K562 (cell line): ENCODE measurements at regions not wholly inside any gene's neighbourhood (a gene's known extent, or its start where the extent isn't known, plus 50 kb on each side); places are given as distances from the start of the nearest gene placed in this dataset.

Experiments used
- ATAC-seq: fragments of 200-7000 bp; cut with Tn5 transposase; 3 replicates; pipeline ENCODE4 v1.9.1; 2020; ENCODE audit warnings: moderate library complexity
- BruUV-seq: library from RNA; stranded (reverse); fragments of 400-500 nt; replicated peaks from 2 replicates; lab custom pipeline; 2021; lab: Mats Ljungman, UMichigan
- CTCF ChIA-PET: fragments of 300-600 bp; formaldehyde crosslinking; extraction: SDS; loops from one replicate; lab custom pipeline; 2021; ENCODE audit warnings: low intra/inter-chr PET ratio; lab: Yijun Ruan, JAX
- POLR2A ChIA-PET: fragments of 300-600, 350-650 bp; sonication (Branson Sonifier 250); formaldehyde crosslinking; extraction: SDS; loops from one replicate; lab custom pipeline; 2021; ENCODE audit warnings: antibody characterized with exemption, inconsistent platforms; lab: Yijun Ruan, JAX
- DNase-seq, 4 experiments: peaks; one replicate each; pipeline versions ENCODE4 v3.0.0 to v3.0.0-alpha.2; 2011 to 2018; ENCODE audit warnings: low spot score in 3 of 4, mixed read lengths in 3 of 4; ENCODE audit errors: extremely low read depth in 1 of 4
- FAIRE-seq: peaks from 2 replicates; lab custom pipeline; 2011; peaks lifted over from hg19 to GRCh38; lab: Jason Lieb, UNC
- H2AFZ ChIP-seq: 2 replicates; pipeline ENCODE4 v1.6.0; 2011; ENCODE audit warnings: low read depth, low read length, control low read depth, inconsistent platforms
- H3K27ac ChIP-seq: fragments of 200-600 bp; 3 replicates; pipeline ENCODE4 v1.8.0; 2011; ENCODE audit warnings: low read depth, mild to moderate bottlenecking, control low read depth, inconsistent platforms, low read length, moderate library complexity, mixed read lengths; ENCODE audit errors: extremely low read depth
- H3K27me3 ChIP-seq, 2 experiments: fragments of 300-600 bp in 1 of 2; 2 replicates in 1 of 2; 3 replicates in 1 of 2; pipeline versions ENCODE4 v1.6.0 to v1.8.0; 2011; ENCODE audit warnings: inconsistent platforms in 2 of 2, low read length in 2 of 2, mild to moderate bottlenecking in 1 of 2, mixed read lengths in 1 of 2, moderate library complexity in 1 of 2; ENCODE audit not compliant: control insufficient read depth in 2 of 2, insufficient read depth in 2 of 2
- H3K36me3 ChIP-seq: fragments of 300-600 bp; 3 replicates; pipeline ENCODE4 v1.8.0; 2011; ENCODE audit warnings: mild to moderate bottlenecking, low read length, inconsistent platforms; ENCODE audit not compliant: control insufficient read depth, insufficient read depth
- H3K4me1 ChIP-seq, 2 experiments: fragments of 200-600 bp in 1 of 2; replicated peaks in 1 of 2; 2 replicates in 1 of 2; 3 replicates in 1 of 2; pipeline versions ENCODE4 v1.5.1 to v1.8.0; 2011; ENCODE audit warnings: inconsistent platforms in 2 of 2, low read length in 2 of 2, mild to moderate bottlenecking in 1 of 2, mixed read lengths in 1 of 2, moderate library complexity in 1 of 2; ENCODE audit not compliant: control insufficient read depth in 2 of 2, insufficient read depth in 2 of 2
- H3K4me2 ChIP-seq: 2 replicates; pipeline ENCODE4 v1.6.1; 2011; ENCODE audit warnings: low read length, control low read depth, inconsistent platforms, mixed read lengths; ENCODE audit not compliant: insufficient read depth
- H3K4me3 ChIP-seq: fragments of 200-600 bp; sonication (generic), shearing (Covaris generic); 2 replicates; pipeline ENCODE4 v1.5.1; 2016; ENCODE audit warnings: control low read depth, inconsistent platforms
- H3K79me2 ChIP-seq: fragments of 200-600 bp; 3 replicates; pipeline ENCODE4 v1.8.0; 2011; ENCODE audit warnings: low read length, inconsistent platforms; ENCODE audit not compliant: control insufficient read depth, insufficient read depth
- H3K9ac ChIP-seq, 2 experiments: 2 replicates each; pipeline versions ENCODE4 v1.6.0 to v1.6.1; 2011; ENCODE audit warnings: low read depth in 2 of 2, low read length in 2 of 2, control low read depth in 1 of 2, inconsistent platforms in 1 of 2, mild to moderate bottlenecking in 1 of 2, mixed read lengths in 1 of 2; ENCODE audit not compliant: insufficient read depth in 1 of 2
- H3K9me1 ChIP-seq: one replicate; pipeline ENCODE4 v1.6.0; 2011; ENCODE audit warnings: inconsistent platforms, mild to moderate bottlenecking, low read length, moderate library complexity; ENCODE audit not compliant: control insufficient read depth, insufficient read depth
- H3K9me3 ChIP-seq: replicated peaks from 2 replicates; pipeline ENCODE4 v1.5.1; 2011; ENCODE audit warnings: low read depth, low read length, inconsistent platforms; ENCODE audit not compliant: control insufficient read depth, insufficient read depth
- H4K20me1 ChIP-seq: replicated peaks from 2 replicates; pipeline ENCODE4 v1.6.1; 2011; ENCODE audit warnings: low read length, inconsistent platforms, mixed read lengths; ENCODE audit not compliant: control insufficient read depth, insufficient read depth
- AFF1 ChIP-seq, 2 experiments: fragments of 450-650 bp; IDR thresholded peaks; 2 replicates each; pipeline ENCODE4 v1.6.1; 2018; ENCODE audit warnings: mild to moderate bottlenecking in 2 of 2, low read depth in 1 of 2; ENCODE audit not compliant: partially characterized antibody in 2 of 2
- ATF4 ChIP-seq: fragments of 450-650 bp; formaldehyde crosslinking; IDR thresholded peaks from 2 replicates; pipeline ENCODE4 v1.4.0; 2022; ENCODE audit warnings: mild to moderate bottlenecking, moderate library complexity
- HDAC3 ChIP-seq: fragments of 450-650 bp; IDR thresholded peaks from 2 replicates; pipeline ENCODE4 v1.6.1; 2018; ENCODE audit warnings: borderline replicate concordance, mild to moderate bottlenecking, moderate library complexity; ENCODE audit not compliant: partially characterized antibody
- HNRNPK ChIP-seq: fragments of 200-400 bp; formaldehyde crosslinking; IDR thresholded peaks from one replicate; pipeline ENCODE4 v1.6.1; 2018; ENCODE audit warnings: mild to moderate bottlenecking, low read depth, low read length; ENCODE audit not compliant: poor library complexity, severe bottlenecking
- HNRNPLL ChIP-seq: fragments of 200-400 bp; formaldehyde crosslinking; IDR thresholded peaks from 2 replicates; pipeline ENCODE4 v1.6.1; 2017; ENCODE audit warnings: low read length, low read depth, mild to moderate bottlenecking; ENCODE audit not compliant: poor library complexity, severe bottlenecking
- PHF8 ChIP-seq: fragments of 200-600 bp; sonication (generic); IDR thresholded peaks from 2 replicates; pipeline ENCODE4 v1.6.1; 2012; ENCODE audit warnings: mixed run types, mild to moderate bottlenecking, inconsistent platforms, low read length, moderate library complexity, borderline replicate concordance
- XRCC5 ChIP-seq: fragments of 200-400 bp; formaldehyde crosslinking; IDR thresholded peaks from 2 replicates; pipeline ENCODE4 v1.6.1; 2017; ENCODE audit warnings: low read depth, mild to moderate bottlenecking, low read length
- ZC3H8 ChIP-seq: fragments of 450-650 bp; IDR thresholded peaks from 2 replicates; pipeline ENCODE4 v1.6.1; 2017
- ZEB2 ChIP-seq: fragments of 450-650 bp; IDR thresholded peaks from 2 replicates; pipeline ENCODE4 v1.6.1; 2016
- ZNF232 ChIP-seq: sonication (generic); formaldehyde crosslinking; IDR thresholded peaks from 2 replicates; pipeline ENCODE4 v1.8.0; 2022; ENCODE audit warnings: mild to moderate bottlenecking, missing genetic modification reagents
- ZNF354B ChIP-seq: fragments of 250-450 bp; sonication (Bioruptor Pico); IDR thresholded peaks from 2 replicates; pipeline ENCODE4 v1.4.0; 2020
- ZNF766 ChIP-seq: fragments of 200-800 bp; sonication (Bioruptor generic); conservative IDR thresholded peaks from 2 replicates; pipeline ENCODE4 v1.6.1; 2016; ENCODE audit warnings: missing genetic modification characterization, missing compliant biosample characterization
- ZNF785 ChIP-seq: fragments of 250-450 bp; sonication (Bioruptor Pico); IDR thresholded peaks from 2 replicates; pipeline ENCODE4 v1.4.0; 2020; ENCODE audit warnings: mild to moderate bottlenecking
- WGBS: fragments of 100-300 bp; shearing (Covaris generic); methylation state at CpG from one replicate; pipeline ENCODE4 v1.1.6; 2016; ENCODE audit warnings: low coverage, mixed read lengths; ENCODE audit not compliant: insufficient coverage; ENCODE audit errors: missing lambda C conversion rate; 5-methylcytosine and 5-hydroxymethylcytosine counted together
- in situ Hi-C: fragments of 300-500 bp; cut with MboI; formaldehyde crosslinking; loops from 4 replicates; pipeline ENCODE4 v1.15.0; 2018; ENCODE audit warnings: inconsistent platforms, mixed read lengths
- intact Hi-C: fragments of 100-400 bp; cut with micrococcal nuclease; formaldehyde crosslinking; loops from 2 replicates; pipeline ENCODE4 v1.14.2; 2022

- no peak for FAIRE-seq
- H3K9me1 ChIP-seq = no peaks in the 10 kb centered on the region
- H4K20me1 ChIP-seq = no peaks in the 10 kb centered on the region
- H3K36me3 ChIP-seq = no peaks in the 10 kb centered on the region
- ATAC-seq = no peak
- no peaks in the 10 kb centered on the region for H3K27me3 ChIP-seq
- DNase-seq = no peak
- in situ Hi-C loops (no loop called here), intact Hi-C loops (no loop called here)
- H3K4me3 ChIP-seq = no peak overlapping the region
- TF ChIP-seq HNRNPK (no peak), PHF8 (no peak)
- peaks cover 0 to 6% of the 10 kb centered on the region in 2 experiments; a peak in 2 of 5 replicates for H3K4me1 ChIP-seq
- no peaks in the 10 kb centered on the region for H3K9me3 ChIP-seq
- ChIA-PET POLR2A (no interaction called here), CTCF (no interaction called here)
- H3K27ac ChIP-seq = no peak overlapping the region
- no peak overlapping the region for H2AFZ ChIP-seq
- no peaks in the 10 kb centered on the region for H3K79me2 ChIP-seq
- H3K4me2 ChIP-seq = no peak overlapping the region
- no peak overlapping the region for H3K9ac ChIP-seq
- BruUV-seq = no TSS peak
These were observed 528.1 kb downstream of the NPIPA7 start for GRCh38 chr16:16907089-16907488.

- no peak for FAIRE-seq
- no peaks in the 10 kb centered on the region for H3K36me3 ChIP-seq
- ChIA-PET CTCF (no interaction called here), POLR2A (no interaction called here)
- H3K27me3 ChIP-seq = no peaks in the 10 kb centered on the region
- H3K9ac ChIP-seq = no peak overlapping the region
- no peak for ATAC-seq
- no peak for DNase-seq
- no peaks in the 10 kb centered on the region for H4K20me1 ChIP-seq
- in situ Hi-C loops = no loop called here
- H3K4me1 ChIP-seq = peaks cover 0 to 6% of the 10 kb centered on the region in 2 experiments; a peak in 3 of 5 replicates
- H3K9me3 ChIP-seq = no peaks in the 10 kb centered on the region
- no TSS peak for BruUV-seq
- H2AFZ ChIP-seq = no peak overlapping the region
- 7% methylated on average over 5 of the region's 5 CpGs for WGBS
- no peak overlapping the region for H3K27ac ChIP-seq
- no peak overlapping the region for H3K4me2 ChIP-seq
- no peak overlapping the region for H3K4me3 ChIP-seq
- H3K79me2 ChIP-seq = no peaks in the 10 kb centered on the region
- intact Hi-C loops = no loop called here
- H3K9me1 ChIP-seq = no peaks in the 10 kb centered on the region
- no peak for TF ChIP-seq ZNF785 (CRISPR knock-in tag)
- no peak for TF ChIP-seq HNRNPLL
- TF ChIP-seq ZNF354B = no peak
- TF ChIP-seq ZNF232 (CRISPR knock-in tag) = no peak
- no peak for TF ChIP-seq AFF1 (IDR thresholded peaks at IDR 0.05; ENCODE audit: low read depth in 1 of 2, partially characterized antibody in 2 of 2)
- no peak for TF ChIP-seq ATF4 (CRISPR knock-in tag)
- TF ChIP-seq ZEB2 = no peak
- TF ChIP-seq XRCC5 = no peak
- TF ChIP-seq ZC3H8 = no peak
- no peak for TF ChIP-seq HDAC3
- no peak for TF ChIP-seq ZNF766
These were observed 529.1 kb downstream of the NPIPA7 start for GRCh38 chr16:16908077-16908476.
